Neural cell (in vitro differentiated cells): ENCODE measurements at regions not wholly inside any gene's neighbourhood (a gene's known extent, or its start where the extent isn't known, plus 50 kb on each side); places are given as distances from the start of the nearest gene placed in this dataset.
"Not testable (repeated sequence)": the region's sequence is repeated elsewhere in the genome, so short reads cannot be mapped to it uniquely, and the experiment has no call there.

ENCODE experiments used
- H2AFZ ChIP-seq: fragments of 200-600, 300-800 bp; sonication (generic), shearing (Covaris generic); 2 replicates; pipeline ENCODE4 v1.6.0; 2014; ENCODE audit warnings: low read depth, mild to moderate bottlenecking, antibody characterized with exemption, low read length, moderate library complexity
- H3F3A ChIP-seq: fragments of 200-600 bp; shearing (Covaris generic); 2 replicates; pipeline ENCODE4 v1.6.1; 2016; ENCODE audit warnings: mild to moderate bottlenecking, moderate library complexity, mixed read lengths, antibody characterized with exemption, low read length; ENCODE audit not compliant: insufficient read depth, poor library complexity, severe bottlenecking
- H3K27ac ChIP-seq: fragments of 200-600, 300-800 bp; sonication (generic), shearing (Covaris generic); 2 replicates; pipeline ENCODE4 v1.5.1; 2014; ENCODE audit warnings: mild to moderate bottlenecking, low read length, moderate library complexity
- H3K27me3 ChIP-seq: fragments of 300-800, 200-600 bp; sonication (generic), shearing (Covaris generic); 2 replicates; pipeline ENCODE4 v1.6.0; 2014; ENCODE audit warnings: mild to moderate bottlenecking, low read depth, low read length, moderate library complexity; ENCODE audit not compliant: insufficient read depth
- H3K36me3 ChIP-seq: fragments of 300-800, 200-600 bp; sonication (generic), shearing (Covaris generic); 2 replicates; pipeline ENCODE4 v1.5.1; 2014; ENCODE audit warnings: mild to moderate bottlenecking, antibody characterized with exemption, low read length, moderate library complexity; ENCODE audit not compliant: insufficient read depth
- H3K4me2 ChIP-seq: fragments of 300-800, 200-600 bp; sonication (generic), shearing (Covaris generic); 2 replicates; pipeline ENCODE4 v1.6.0; 2014; ENCODE audit warnings: mild to moderate bottlenecking, low read length
- H3K4me3 ChIP-seq: fragments of 300-800, 200-600 bp; sonication (generic), shearing (Covaris generic); 2 replicates; pipeline ENCODE4 v1.5.1; 2014; ENCODE audit warnings: mild to moderate bottlenecking, low read length, moderate library complexity
- H3K79me2 ChIP-seq: fragments of 200-600 bp; shearing (Covaris generic); replicated peaks from 2 replicates; pipeline ENCODE4 v1.6.0; 2014; ENCODE audit warnings: mild to moderate bottlenecking, low read length, moderate library complexity; ENCODE audit not compliant: insufficient read depth
- H3K9ac ChIP-seq: fragments of 300-800, 200-600 bp; sonication (generic), shearing (Covaris generic); 2 replicates; pipeline ENCODE4 v1.6.1; 2016; ENCODE audit warnings: mild to moderate bottlenecking, low read length, mixed read lengths
- H3K9me2 ChIP-seq: fragments of 200-600 bp; shearing (Covaris generic); 2 replicates; pipeline ENCODE4 v1.6.1; 2016; ENCODE audit warnings: mild to moderate bottlenecking, low read length, mixed read lengths; ENCODE audit not compliant: insufficient read depth
- H3K9me3 ChIP-seq: fragments of 200-600, 300-800 bp; sonication (generic), shearing (Covaris generic); 2 replicates; pipeline ENCODE4 v1.6.1; 2016; ENCODE audit warnings: mild to moderate bottlenecking, mixed run types, low read length, moderate library complexity, mixed read lengths
- H4K20me1 ChIP-seq: fragments of 200-600 bp; shearing (Covaris generic); 2 replicates; pipeline ENCODE4 v1.6.1; 2016; ENCODE audit warnings: mild to moderate bottlenecking, mixed run types; ENCODE audit not compliant: insufficient read depth
- CTCF ChIP-seq: fragments of 450-650 bp; IDR thresholded peaks from 2 replicates; pipeline ENCODE4 v1.5.1; 2014; ENCODE audit warnings: antibody characterized with exemption, mild to moderate bottlenecking, moderate library complexity; ENCODE audit not compliant: poor library complexity, severe bottlenecking
- EP300 ChIP-seq: fragments of 450-650 bp; conservative IDR thresholded peaks from 2 replicates; pipeline ENCODE4 v1.6.1; 2014; ENCODE audit warnings: antibody characterized with exemption, mild to moderate bottlenecking, moderate library complexity; ENCODE audit not compliant: poor library complexity, severe bottlenecking
- EZH2 ChIP-seq: fragments of 200-600, 300-800 bp; shearing (Covaris generic), sonication (generic); IDR thresholded peaks from 2 replicates; pipeline ENCODE4 v1.6.1; 2014; ENCODE audit warnings: antibody characterized with exemption, low read length, borderline replicate concordance, mild to moderate bottlenecking; ENCODE audit not compliant: insufficient read depth, poor library complexity, severe bottlenecking
- MXI1 ChIP-seq: fragments of 450-650 bp; conservative IDR thresholded peaks from 2 replicates; pipeline ENCODE4 v1.6.1; 2014; ENCODE audit warnings: antibody characterized with exemption, mild to moderate bottlenecking; ENCODE audit not compliant: poor library complexity, severe bottlenecking
- POLR2AphosphoS5 ChIP-seq: IDR thresholded peaks from 2 replicates; pipeline ENCODE4 v1.6.1; 2012
- RAD21 ChIP-seq: fragments of 450-650 bp; conservative IDR thresholded peaks from 2 replicates; pipeline ENCODE4 v1.6.1; 2014; ENCODE audit warnings: antibody characterized with exemption, mild to moderate bottlenecking, moderate library complexity
- REST ChIP-seq: IDR thresholded peaks from 2 replicates; pipeline ENCODE4 v1.6.1; 2012; ENCODE audit warnings: borderline replicate concordance
- SMC3 ChIP-seq: fragments of 450-650 bp; conservative IDR thresholded peaks from 2 replicates; pipeline ENCODE4 v1.6.1; 2014; ENCODE audit warnings: antibody characterized with exemption, mild to moderate bottlenecking, moderate library complexity; ENCODE audit not compliant: poor library complexity
- TAF1 ChIP-seq: IDR thresholded peaks from 2 replicates; pipeline ENCODE4 v1.6.1; 2012; ENCODE audit warnings: low read depth

- no peaks in the 10 kb centered on the region for H3K79me2 ChIP-seq
- H4K20me1 ChIP-seq, result no peaks in the 10 kb centered on the region
- no peak overlapping the region for H3K27ac ChIP-seq
- no peaks in the 10 kb centered on the region for H3K9me2 ChIP-seq
- no peak overlapping the region for H3K4me3 ChIP-seq
- H3K27me3 ChIP-seq, result no peaks in the 10 kb centered on the region
- no peak overlapping the region for H3K9ac ChIP-seq
- H3F3A ChIP-seq, result no peaks in the 10 kb centered on the region
- H3K4me2 ChIP-seq, result no peak overlapping the region
- H3K36me3 ChIP-seq, result no peaks in the 10 kb centered on the region
- H2AFZ ChIP-seq, result no peak overlapping the region
- no peaks in the 10 kb centered on the region for H3K9me3 ChIP-seq
- no peak for TF ChIP-seq SMC3
- no peak for TF ChIP-seq TAF1
- TF ChIP-seq REST, result no peak
- no peak for TF ChIP-seq MXI1
- TF ChIP-seq EP300, result no peak
- no peak for TF ChIP-seq CTCF
- TF ChIP-seq EZH2, result no peak
- no peak for TF ChIP-seq POLR2AphosphoS5
- TF ChIP-seq RAD21, result no peak
Measured at GRCh38 chr6:135731116-135731515, 120.4 kb upstream of the PDE7B start.

- not testable (repeated sequence) for H3K9me3 ChIP-seq, H3F3A ChIP-seq, H3K27me3 ChIP-seq, H3K27ac ChIP-seq, H3K4me3 ChIP-seq, H3K36me3 ChIP-seq, H4K20me1 ChIP-seq, H3K4me2 ChIP-seq, H3K9ac ChIP-seq, H3K9me2 ChIP-seq, H3K79me2 ChIP-seq, H2AFZ ChIP-seq
Measured at GRCh38 chr6:135736351-135736750, 115.2 kb upstream of the PDE7B start.

- H3F3A ChIP-seq, result no peaks in the 10 kb centered on the region
- H3K4me2 ChIP-seq, result no peak overlapping the region
- no peaks in the 10 kb centered on the region for H4K20me1 ChIP-seq
- no peaks in the 10 kb centered on the region for H3K9me2 ChIP-seq
- H3K9me3 ChIP-seq, result no peaks in the 10 kb centered on the region
- no peak overlapping the region for H2AFZ ChIP-seq
- H3K4me3 ChIP-seq, result no peak overlapping the region
- no peaks in the 10 kb centered on the region for H3K27me3 ChIP-seq
- no peak for TF ChIP-seq RAD21
- H3K36me3 ChIP-seq, result no peaks in the 10 kb centered on the region
- H3K79me2 ChIP-seq, result no peaks in the 10 kb centered on the region
- H3K9ac ChIP-seq, result no peak overlapping the region
- no peak overlapping the region for H3K27ac ChIP-seq
Measured at GRCh38 chr6:135738636-135739035, 112.9 kb upstream of the PDE7B start.
